CD14-positive monocyte (primary cell): ENCODE measurements at regions not wholly inside any gene's neighbourhood (a gene's known extent, or its start where the extent isn't known, plus 50 kb on each side); places are given as distances from the start of the nearest gene placed in this dataset.

Source experiments
- DNase-seq, 3 donors: peaks; one replicate each; pipeline ENCODE4 v3.0.0-alpha.2; 2011 to 2022
- H2AFZ ChIP-seq: 2 replicates; pipeline ENCODE4 v1.6.0; 2012; ENCODE audit warnings: mild to moderate bottlenecking, low read depth, low read length, inconsistent platforms; ENCODE audit not compliant: insufficient read depth, poor library complexity, severe bottlenecking
- H3K27ac ChIP-seq, 2 donors: 1 replicate in 1 of 2; 2 replicates in 1 of 2; pipeline ENCODE4 v1.5.1; 2012 to 2013; ENCODE audit warnings: low read length in 2 of 2, control low read depth in 1 of 2, inconsistent platforms in 1 of 2, low read depth in 1 of 2, mild to moderate bottlenecking in 1 of 2
- H3K27me3 ChIP-seq, 2 donors: one replicate each; pipeline versions ENCODE4 v1.6.0 to v1.6.1; 2011 to 2013; ENCODE audit warnings: low read length in 2 of 2; ENCODE audit not compliant: control insufficient read depth in 2 of 2, insufficient read depth in 2 of 2
- H3K36me3 ChIP-seq, 2 donors: replicated peaks in 1 of 2; 1 replicate in 1 of 2; 2 replicates in 1 of 2; pipeline versions ENCODE4 v1.5.1 to v1.6.1; 2012 to 2013; ENCODE audit warnings: low read length in 2 of 2, control low read depth in 1 of 2, inconsistent platforms in 1 of 2, mild to moderate bottlenecking in 1 of 2; ENCODE audit not compliant: insufficient read depth in 2 of 2, control insufficient read depth in 1 of 2
- H3K4me1 ChIP-seq, 2 donors: 1 replicate in 1 of 2; 2 replicates in 1 of 2; pipeline versions ENCODE4 v1.5.1 to v1.6.1; 2012 to 2013; ENCODE audit warnings: low read length in 2 of 2, control low read depth in 1 of 2, inconsistent platforms in 1 of 2, mild to moderate bottlenecking in 1 of 2, moderate library complexity in 1 of 2; ENCODE audit not compliant: insufficient read depth in 2 of 2, control insufficient read depth in 1 of 2
- H3K4me2 ChIP-seq: replicated peaks from 2 replicates; pipeline ENCODE3; 2012; ENCODE audit warnings: low read length, moderate library complexity, mild to moderate bottlenecking; ENCODE audit not compliant: poor library complexity, severe bottlenecking; ENCODE audit errors: extremely low read depth
- H3K4me3 ChIP-seq, 3 experiments: fragments of 200-600 bp in 1 of 3; sonication (generic) in 1 of 3; replicated peaks in 1 of 3; 1 replicate in 2 of 3; 2 replicates in 1 of 3; pipeline ENCODE4 v1.5.1; 2011 to 2013; ENCODE audit warnings: low read length in 3 of 3, mild to moderate bottlenecking in 3 of 3, control low read depth in 2 of 3, low read depth in 2 of 3, inconsistent platforms in 1 of 3, moderate library complexity in 1 of 3
- H3K79me2 ChIP-seq: 2 replicates; pipeline ENCODE4 v1.6.0; 2012; ENCODE audit warnings: mild to moderate bottlenecking, control low read depth, inconsistent platforms, low read length, moderate library complexity; ENCODE audit not compliant: insufficient read depth
- H3K9ac ChIP-seq: 2 replicates; pipeline ENCODE4 v1.6.0; 2017; ENCODE audit warnings: low read length, mild to moderate bottlenecking; ENCODE audit not compliant: insufficient read depth, poor library complexity, severe bottlenecking
- H3K9me3 ChIP-seq, 2 donors: replicated peaks in 1 of 2; 1 replicate in 1 of 2; 2 replicates in 1 of 2; pipeline versions ENCODE4 v1.5.1 to v1.6.1; 2012 to 2013; ENCODE audit warnings: low read length in 2 of 2, control low read depth in 1 of 2; ENCODE audit not compliant: control insufficient read depth in 1 of 2, insufficient read depth in 1 of 2
- H4K20me1 ChIP-seq: 2 replicates; pipeline ENCODE4 v1.6.0; 2012; ENCODE audit warnings: mild to moderate bottlenecking, low read length, control low read depth, moderate library complexity; ENCODE audit not compliant: insufficient read depth
- H3K27ac Mint-ChIP-seq, 7 donors: one replicate each; pipeline ENCODE4 v1.8.0; 2020; ENCODE audit warnings: mild to moderate bottlenecking in 7 of 7, mixed read lengths in 7 of 7, moderate library complexity in 6 of 7, inconsistent platforms in 2 of 7
- H3K27me3 Mint-ChIP-seq, 3 donors: one replicate each; pipeline ENCODE4 v1.8.0; 2021 to 2022; ENCODE audit warnings: low read depth in 3 of 3, mild to moderate bottlenecking in 3 of 3, mixed read lengths in 3 of 3, moderate library complexity in 3 of 3, inconsistent platforms in 1 of 3
- H3K36me3 Mint-ChIP-seq, 2 donors: one replicate each; pipeline ENCODE4 v1.8.0; 2020; ENCODE audit warnings: mixed read lengths in 2 of 2, inconsistent platforms in 1 of 2, mild to moderate bottlenecking in 1 of 2
- H3K4me1 Mint-ChIP-seq: one replicate; pipeline ENCODE4 v1.8.0; 2020; ENCODE audit warnings: mild to moderate bottlenecking, mixed read lengths
- H3K4me3 Mint-ChIP-seq, 2 donors: one replicate each; pipeline ENCODE4 v1.8.0; 2020; ENCODE audit warnings: mild to moderate bottlenecking in 2 of 2, mixed read lengths in 2 of 2, moderate library complexity in 1 of 2
- H3K9me3 Mint-ChIP-seq, 7 donors: one replicate each; pipeline ENCODE4 v1.8.0; 2020 to 2022; ENCODE audit warnings: mixed read lengths in 7 of 7, mild to moderate bottlenecking in 6 of 7, moderate library complexity in 6 of 7, inconsistent platforms in 2 of 7
- WGBS: methylation state at CpG from one replicate; pipeline ENCODE4 v1.1.5; 2013; ENCODE audit warnings: missing lambda C conversion rate; ENCODE audit not compliant: insufficient coverage; 5-methylcytosine and 5-hydroxymethylcytosine counted together
- intact Hi-C, 2 donors: fragments of 100-400 bp; cut with micrococcal nuclease; formaldehyde crosslinking; loops; one replicate each; pipeline versions ENCODE4 v1.15.0 to v1.15.1; 2023
- TF ChIP-seq, protein P1 (sequence below): fragments of 200-600 bp; IDR thresholded peaks from one replicate; pipeline ENCODE4 v1.8.0; 2022; ENCODE audit warnings: antibody characterized with exemption, mild to moderate bottlenecking

DNA sequence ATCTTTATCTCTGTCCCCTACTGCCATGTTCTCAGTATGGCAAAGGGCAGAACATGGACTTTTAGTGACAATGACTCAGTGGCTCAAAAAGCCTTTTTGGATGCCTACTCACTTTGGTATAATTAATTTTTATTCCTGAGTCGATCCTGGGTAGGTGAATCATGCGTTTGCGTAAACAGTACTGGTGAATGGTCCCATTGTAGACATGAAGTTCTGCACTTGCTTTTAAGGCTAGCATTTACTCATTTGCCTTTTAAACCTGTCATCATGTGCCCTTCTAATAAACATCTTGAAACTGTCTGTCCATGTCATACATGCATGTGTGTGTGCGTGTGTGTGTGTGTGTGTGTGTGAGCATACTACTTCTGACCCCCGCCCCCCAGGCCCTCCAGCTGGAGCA lies 223.0 kb downstream of the AUH start:
- H3K4me3 ChIP-seq: no peak overlapping the region
- H3K4me1 Mint-ChIP-seq: peaks cover 4% of the 10 kb centered on the region
- H2AFZ ChIP-seq: no peak overlapping the region
- H3K27me3 ChIP-seq: no peaks in the 10 kb centered on the region
- no peak overlapping the region for H3K4me2 ChIP-seq
- no peaks in the 10 kb centered on the region for H4K20me1 ChIP-seq
- DNase-seq: peak in 1 of 3 donors; percentile 35
- no peaks in the 10 kb centered on the region for H3K9me3 ChIP-seq
- no peaks in the 10 kb centered on the region for H3K4me1 ChIP-seq
- no peaks in the 10 kb centered on the region for H3K27me3 Mint-ChIP-seq
- no peaks in the 10 kb centered on the region for H3K79me2 ChIP-seq
- H3K27ac ChIP-seq: no peak overlapping the region
- H3K9me3 Mint-ChIP-seq: peaks cover 0 to 5% (median 1%) of the 10 kb centered on the region in 7 donors
- H3K4me3 Mint-ChIP-seq: no peak overlapping the region
- H3K27ac Mint-ChIP-seq: peak overlapping the region in 1 of 7 donors; percentile 30
- no peaks in the 10 kb centered on the region for H3K36me3 ChIP-seq
- no peaks in the 10 kb centered on the region for H3K36me3 Mint-ChIP-seq
- TF ChIP-seq, protein P1, sequence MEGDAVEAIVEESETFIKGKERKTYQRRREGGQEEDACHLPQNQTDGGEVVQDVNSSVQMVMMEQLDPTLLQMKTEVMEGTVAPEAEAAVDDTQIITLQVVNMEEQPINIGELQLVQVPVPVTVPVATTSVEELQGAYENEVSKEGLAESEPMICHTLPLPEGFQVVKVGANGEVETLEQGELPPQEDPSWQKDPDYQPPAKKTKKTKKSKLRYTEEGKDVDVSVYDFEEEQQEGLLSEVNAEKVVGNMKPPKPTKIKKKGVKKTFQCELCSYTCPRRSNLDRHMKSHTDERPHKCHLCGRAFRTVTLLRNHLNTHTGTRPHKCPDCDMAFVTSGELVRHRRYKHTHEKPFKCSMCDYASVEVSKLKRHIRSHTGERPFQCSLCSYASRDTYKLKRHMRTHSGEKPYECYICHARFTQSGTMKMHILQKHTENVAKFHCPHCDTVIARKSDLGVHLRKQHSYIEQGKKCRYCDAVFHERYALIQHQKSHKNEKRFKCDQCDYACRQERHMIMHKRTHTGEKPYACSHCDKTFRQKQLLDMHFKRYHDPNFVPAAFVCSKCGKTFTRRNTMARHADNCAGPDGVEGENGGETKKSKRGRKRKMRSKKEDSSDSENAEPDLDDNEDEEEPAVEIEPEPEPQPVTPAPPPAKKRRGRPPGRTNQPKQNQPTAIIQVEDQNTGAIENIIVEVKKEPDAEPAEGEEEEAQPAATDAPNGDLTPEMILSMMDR: no peak
- 100% methylated on average over 3 of the region's 5 CpGs for WGBS
- intact Hi-C loops: no loop called here
- H3K9ac ChIP-seq: no peak overlapping the region

DNA sequence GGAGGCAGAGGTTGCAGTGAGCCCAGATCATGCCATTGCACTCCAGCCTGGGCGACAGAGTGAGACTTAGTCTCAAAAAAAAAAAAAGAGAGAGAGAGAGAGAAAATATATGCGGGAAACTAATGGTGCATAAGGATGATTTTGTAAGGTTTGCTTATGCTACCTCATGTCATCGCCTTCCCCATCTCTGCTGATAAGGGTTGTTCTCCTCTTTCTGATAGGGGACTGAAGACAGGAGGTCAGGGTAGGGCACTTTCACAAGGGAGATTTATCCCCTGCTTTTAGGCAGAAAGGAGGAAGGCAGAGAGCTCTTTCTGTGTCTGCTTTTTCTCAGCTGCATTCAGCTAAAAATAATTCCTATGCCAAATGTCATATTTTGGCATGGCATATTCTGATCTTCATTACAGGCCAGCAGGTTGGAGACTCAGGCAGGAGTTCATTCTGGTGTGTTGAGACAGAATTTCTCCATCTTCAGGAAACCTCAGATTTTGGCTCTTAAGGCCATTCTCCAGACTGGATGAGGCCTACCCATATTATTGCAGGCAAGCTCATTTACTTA lies 220.2 kb downstream of the AUH start:
- Mint-ChIP-seq H3K9me3 (peaks cover 0 to 3% (median 2%) of the 10 kb centered on the region in 7 donors), H3K4me3 (no peak overlapping the region), H3K36me3 (peaks cover 4 to 6% of the 10 kb centered on the region in 2 donors), H3K27ac (no peak overlapping the region), H3K27me3 (no peaks in the 10 kb centered on the region), H3K4me1 (peaks cover 9% of the 10 kb centered on the region)
- H2AFZ ChIP-seq: no peak overlapping the region
- no peak overlapping the region for H3K9ac ChIP-seq
- H3K79me2 ChIP-seq: no peaks in the 10 kb centered on the region
- H3K36me3 ChIP-seq: no peaks in the 10 kb centered on the region
- H3K27ac ChIP-seq: no peak overlapping the region
- no peaks in the 10 kb centered on the region for H3K27me3 ChIP-seq
- TF ChIP-seq, protein P1: no peak
- no peak for DNase-seq
- no CpG with 5 or more reads among the region's 3 CpGs for WGBS
- no peaks in the 10 kb centered on the region for H4K20me1 ChIP-seq
- H3K9me3 ChIP-seq: no peaks in the 10 kb centered on the region
- intact Hi-C loops: no loop called here
- H3K4me3 ChIP-seq: no peak overlapping the region
- no peak overlapping the region for H3K4me2 ChIP-seq
- peaks cover 4% of the 10 kb centered on the region in 2 donors for H3K4me1 ChIP-seq
